Spleen (tissue), 11 donors: ENCODE measurements at regions not wholly inside any gene's neighbourhood (a gene's known extent, or its start where the extent isn't known, plus 50 kb on each side); places are given as distances from the start of the nearest gene placed in this dataset.

Experiments
- DNase-seq: peaks from one replicate; pipeline ENCODE4 v3.0.0-alpha.2; 2020
- H3K27ac ChIP-seq, 8 donors: fragments of 200-600 bp; sonication (generic) in 7 of 8; 1 replicate in 4 of 8; 2 replicates in 4 of 8; pipeline versions ENCODE4 v1.5.0 to v1.8.0; 2016 to 2021; ENCODE audit warnings: inconsistent platforms in 4 of 8, mild to moderate bottlenecking in 4 of 8, moderate library complexity in 1 of 8
- H3K27me3 ChIP-seq, 7 donors: fragments of 200-600 bp; sonication (generic) in 6 of 7; replicated peaks in 1 of 7; 1 replicate in 4 of 7; 2 replicates in 3 of 7; pipeline versions ENCODE4 v1.5.0 to v1.8.0; 2016 to 2021; ENCODE audit warnings: inconsistent platforms in 3 of 7, mild to moderate bottlenecking in 1 of 7
- H3K36me3 ChIP-seq, 6 donors: fragments of 200-600 bp; sonication (generic) in 5 of 6; 1 replicate in 4 of 6; 2 replicates in 2 of 6; pipeline versions ENCODE4 v1.5.0 to v1.8.0; 2016 to 2021; ENCODE audit warnings: inconsistent platforms in 2 of 6
- H3K4me1 ChIP-seq, 6 donors: fragments of 200-600 bp; sonication (generic) in 5 of 6; 1 replicate in 3 of 6; 2 replicates in 3 of 6; pipeline versions ENCODE4 v1.5.0 to v1.8.0; 2016 to 2021; ENCODE audit warnings: inconsistent platforms in 3 of 6
- H3K4me3 ChIP-seq, 8 donors: fragments of 200-600 bp; sonication (generic) in 7 of 8; 1 replicate in 4 of 8; 2 replicates in 4 of 8; pipeline versions ENCODE4 v1.5.0 to v1.8.0; 2016 to 2021; ENCODE audit warnings: inconsistent platforms in 4 of 8, mild to moderate bottlenecking in 4 of 8, moderate library complexity in 2 of 8
- H3K9me3 ChIP-seq, 8 donors: fragments of 200-600 bp; sonication (generic) in 7 of 8; 1 replicate in 4 of 8; 2 replicates in 4 of 8; pipeline versions ENCODE4 v1.5.0 to v1.8.0; 2016 to 2021; ENCODE audit warnings: inconsistent platforms in 4 of 8
- POLR2A ChIP-seq, 3 donors: fragments of 450-650 bp; IDR thresholded peaks; one replicate each; pipeline ENCODE4 v1.5.1; 2017; ENCODE audit warnings: antibody characterized with exemption in 3 of 3, mild to moderate bottlenecking in 1 of 3
- POLR2AphosphoS5 ChIP-seq, 3 donors: sonication (generic); formaldehyde crosslinking; IDR thresholded peaks; one replicate each; pipeline ENCODE4 v1.5.1; 2017; ENCODE audit warnings: antibody characterized with exemption in 3 of 3
- WGBS, 5 donors: extraction: QIAGEN DNeasy Blood & Tissue Kit in 3 of 5; methylation state at CpG; one replicate each; pipeline versions ENCODE4 v1.1.5 to v1.1.7; 2013 to 2018; 5-methylcytosine and 5-hydroxymethylcytosine counted together
- intact Hi-C: fragments of 100-400 bp; cut with DNase I; formaldehyde crosslinking; loops from one replicate; pipeline ENCODE4 v1.15.0; 2023; ENCODE audit warnings: low total_unique reads
- TF ChIP-seq, protein P1 (sequence below), 11 experiments: fragments of 200-600 bp in 7 of 11; fragments of 450-650 bp in 4 of 11; sonication (generic) in 4 of 11; IDR thresholded peaks in 8 of 11; conservative IDR thresholded peaks in 3 of 11; 1 replicate in 7 of 11; 2 replicates in 4 of 11; pipeline versions ENCODE4 v1.4.0 to v1.8.0; 2016 to 2021; ENCODE audit warnings: antibody characterized with exemption in 11 of 11, inconsistent platforms in 4 of 11, mild to moderate bottlenecking in 1 of 11
- donor health status: healthy with polysubstance abuse.
- donor health status: DM: no; HTN: no; CAD: no; lungs with moderate emphysema.
- donor health status: DM: no; HTN: no; CAD: no.
- donor health status: Bipolar disorder and iron deficiency.
- donor health status: healthy.
- donor health status: DM: no; HTN: no; CAD: no.
- donor health status: DM: yes; HTN: yes; CAD: no.

DNA sequence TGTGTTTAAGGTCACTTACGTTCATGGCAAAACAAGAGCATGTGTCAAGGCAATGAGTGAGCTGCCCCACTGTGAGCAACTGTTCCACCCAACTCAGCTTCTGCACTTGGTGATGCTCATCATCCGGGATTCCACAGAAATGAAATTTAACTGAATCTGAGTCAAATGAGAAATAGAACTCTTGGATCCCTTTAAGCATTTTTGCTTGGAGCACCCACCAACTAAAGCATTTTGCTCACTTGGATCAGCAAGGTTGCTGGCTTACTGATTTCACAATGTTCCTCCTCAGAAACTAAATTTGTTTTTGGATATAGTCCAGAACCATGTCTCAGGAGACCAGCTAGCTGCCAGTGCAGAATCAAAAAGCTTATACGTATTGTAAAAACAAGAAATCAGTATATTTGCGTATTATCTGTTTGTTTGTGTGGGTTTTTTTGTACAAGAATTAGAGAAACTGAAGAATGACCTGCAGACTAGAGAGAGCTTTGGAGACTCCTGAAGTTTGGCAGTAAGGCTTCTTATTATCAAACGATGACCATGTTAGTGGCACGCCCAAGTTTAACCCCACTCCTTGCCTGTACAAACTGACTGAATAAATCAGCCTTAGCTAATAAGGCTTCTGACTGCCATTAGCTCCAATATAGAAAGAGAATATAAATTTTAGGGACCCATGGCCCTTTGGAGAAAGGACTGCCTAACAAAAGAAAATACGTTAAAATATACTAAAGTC, 153.8 kb upstream of the FST start:
- H3K36me3 ChIP-seq: no peaks in the 10 kb centered on the region
- H3K9me3 ChIP-seq: no peaks in the 10 kb centered on the region
- H3K27me3 ChIP-seq: no peaks in the 10 kb centered on the region
- WGBS, 5 donors: 80 to 92% (median 85%) methylated on average over 7 of the region's 7 CpGs
- no peak overlapping the region for H3K4me3 ChIP-seq
- H3K27ac ChIP-seq: no peak overlapping the region
- H3K4me1 ChIP-seq: no peaks in the 10 kb centered on the region
- TF ChIP-seq, protein P1, sequence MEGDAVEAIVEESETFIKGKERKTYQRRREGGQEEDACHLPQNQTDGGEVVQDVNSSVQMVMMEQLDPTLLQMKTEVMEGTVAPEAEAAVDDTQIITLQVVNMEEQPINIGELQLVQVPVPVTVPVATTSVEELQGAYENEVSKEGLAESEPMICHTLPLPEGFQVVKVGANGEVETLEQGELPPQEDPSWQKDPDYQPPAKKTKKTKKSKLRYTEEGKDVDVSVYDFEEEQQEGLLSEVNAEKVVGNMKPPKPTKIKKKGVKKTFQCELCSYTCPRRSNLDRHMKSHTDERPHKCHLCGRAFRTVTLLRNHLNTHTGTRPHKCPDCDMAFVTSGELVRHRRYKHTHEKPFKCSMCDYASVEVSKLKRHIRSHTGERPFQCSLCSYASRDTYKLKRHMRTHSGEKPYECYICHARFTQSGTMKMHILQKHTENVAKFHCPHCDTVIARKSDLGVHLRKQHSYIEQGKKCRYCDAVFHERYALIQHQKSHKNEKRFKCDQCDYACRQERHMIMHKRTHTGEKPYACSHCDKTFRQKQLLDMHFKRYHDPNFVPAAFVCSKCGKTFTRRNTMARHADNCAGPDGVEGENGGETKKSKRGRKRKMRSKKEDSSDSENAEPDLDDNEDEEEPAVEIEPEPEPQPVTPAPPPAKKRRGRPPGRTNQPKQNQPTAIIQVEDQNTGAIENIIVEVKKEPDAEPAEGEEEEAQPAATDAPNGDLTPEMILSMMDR (IDR thresholded peaks at IDR 0.05 in 8 of 11, conservative IDR thresholded peaks at IDR 0.05 in 3 of 11): no peak
- no peak for TF ChIP-seq POLR2A (IDR thresholded peaks at IDR 0.05)
- no peak for TF ChIP-seq POLR2AphosphoS5 (IDR thresholded peaks at IDR 0.05)
- DNase-seq: no peak
- intact Hi-C loops: no loop called here

GRCh38 chr5:53327811-53328334, 152.6 kb upstream of the FST start:
- WGBS, 5 donors: 58 to 81% (median 66%) methylated on average over 2 of the region's 2 CpGs

DNA sequence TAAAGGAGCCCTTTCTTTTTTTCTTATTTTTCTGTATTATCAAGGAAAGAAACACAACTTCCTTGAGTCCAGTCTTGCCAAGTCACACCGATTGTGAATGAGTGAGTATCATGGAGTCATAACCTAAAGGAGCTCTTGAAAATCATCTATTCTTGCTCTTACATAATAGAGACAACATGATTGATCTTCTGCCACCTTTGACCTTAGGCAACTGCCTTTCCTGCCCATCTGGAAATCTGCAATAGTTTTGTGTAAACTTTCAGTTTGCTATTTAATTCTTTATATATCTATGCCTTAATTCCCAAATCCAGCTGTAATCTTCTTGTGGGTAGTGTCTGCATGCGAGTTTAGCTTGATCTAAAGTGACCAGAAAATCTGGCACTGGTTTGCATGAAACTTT, 149.9 kb upstream of the FST start:
- H3K36me3 ChIP-seq: no peaks in the 10 kb centered on the region
- WGBS, 5 donors: 59 to 74% (median 64%) methylated on average over 2 of the region's 2 CpGs
- no peak overlapping the region for H3K27ac ChIP-seq
- TF ChIP-seq POLR2AphosphoS5 (IDR thresholded peaks at IDR 0.05) (no peak), POLR2A (IDR thresholded peaks at IDR 0.05) (no peak)
- TF ChIP-seq, protein P1 (IDR thresholded peaks at IDR 0.05 in 8 of 11, conservative IDR thresholded peaks at IDR 0.05 in 3 of 11): no peak
- no peak overlapping the region for H3K4me3 ChIP-seq
- H3K4me1 ChIP-seq: no peaks in the 10 kb centered on the region
- intact Hi-C loops: no loop called here
- DNase-seq: no peak
- H3K9me3 ChIP-seq: no peaks in the 10 kb centered on the region
- no peaks in the 10 kb centered on the region for H3K27me3 ChIP-seq

More at GRCh38 chr5:53327811-53328334, 152.6 kb upstream of the FST start:
- no peaks in the 10 kb centered on the region for H3K9me3 ChIP-seq
- H3K36me3 ChIP-seq: no peaks in the 10 kb centered on the region
- no peaks in the 10 kb centered on the region for H3K4me1 ChIP-seq
- intact Hi-C loops: no loop called here
- TF ChIP-seq, protein P1 (IDR thresholded peaks at IDR 0.05 in 8 of 11, conservative IDR thresholded peaks at IDR 0.05 in 3 of 11): no peak
- no peak for TF ChIP-seq POLR2AphosphoS5 (IDR thresholded peaks at IDR 0.05)
- no peak for TF ChIP-seq POLR2A (IDR thresholded peaks at IDR 0.05)
- no peaks in the 10 kb centered on the region for H3K27me3 ChIP-seq
- H3K4me3 ChIP-seq: no peak overlapping the region
- H3K27ac ChIP-seq: no peak overlapping the region
- DNase-seq: no peak

GRCh38 chr5:53331463-53331862, 149.0 kb upstream of the FST start:
- H3K27ac ChIP-seq: no peak overlapping the region
- DNase-seq: no peak
- no peaks in the 10 kb centered on the region for H3K9me3 ChIP-seq
- no peaks in the 10 kb centered on the region for H3K27me3 ChIP-seq
- no peak overlapping the region for H3K4me3 ChIP-seq
- no peaks in the 10 kb centered on the region for H3K4me1 ChIP-seq
- H3K36me3 ChIP-seq: no peaks in the 10 kb centered on the region
- intact Hi-C loops: no loop called here
- WGBS, 5 donors: 61 to 75% (median 65%) methylated on average over 1 of the region's 1 CpG
- no peak for TF ChIP-seq POLR2A (IDR thresholded peaks at IDR 0.05)
- no peak for TF ChIP-seq POLR2AphosphoS5 (IDR thresholded peaks at IDR 0.05)
- TF ChIP-seq, protein P1 (IDR thresholded peaks at IDR 0.05 in 8 of 11, conservative IDR thresholded peaks at IDR 0.05 in 3 of 11): no peak
